Esophagus (tissue), 2 donors: ENCODE measurements at regions not wholly inside any gene's neighbourhood (a gene's known extent, or its start where the extent isn't known, plus 50 kb on each side); places are given as distances from the start of the nearest gene placed in this dataset.

Experiments
- H3K27ac ChIP-seq, 2 donors: one replicate each; pipeline ENCODE4 v1.5.1; 2013; ENCODE audit warnings: low read depth in 2 of 2, mild to moderate bottlenecking in 2 of 2, inconsistent platforms in 1 of 2, low read length in 1 of 2, moderate library complexity in 1 of 2
- H3K27me3 ChIP-seq, 2 donors: one replicate each; pipeline ENCODE4 v1.6.1; 2013; ENCODE audit warnings: low read length in 2 of 2, control low read depth in 1 of 2, mild to moderate bottlenecking in 1 of 2; ENCODE audit not compliant: insufficient read depth in 2 of 2, control insufficient read depth in 1 of 2
- H3K36me3 ChIP-seq, 2 donors: one replicate each; pipeline ENCODE4 v1.6.1; 2013; ENCODE audit warnings: low read length in 1 of 2; ENCODE audit not compliant: control insufficient read depth in 2 of 2, insufficient read depth in 2 of 2
- H3K4me1 ChIP-seq, 2 donors: one replicate each; pipeline ENCODE4 v1.6.1; 2013; ENCODE audit warnings: low read length in 1 of 2; ENCODE audit not compliant: control insufficient read depth in 2 of 2, insufficient read depth in 2 of 2
- H3K4me3 ChIP-seq, 2 donors: one replicate each; pipeline ENCODE4 v1.5.1; 2013; ENCODE audit warnings: low read length in 2 of 2, mild to moderate bottlenecking in 2 of 2, low read depth in 1 of 2, moderate library complexity in 1 of 2
- H3K9me3 ChIP-seq, 2 donors: one replicate each; pipeline ENCODE4 v1.6.1; 2013; ENCODE audit warnings: mild to moderate bottlenecking in 2 of 2, low read depth in 1 of 2, low read length in 1 of 2, moderate library complexity in 1 of 2; ENCODE audit not compliant: control insufficient read depth in 2 of 2, insufficient read depth in 1 of 2
- WGBS, 2 donors: extraction: QIAGEN DNeasy Blood & Tissue Kit; methylation state at CpG; one replicate each; pipeline ENCODE4 v1.1.7; 2013; 5-methylcytosine and 5-hydroxymethylcytosine counted together
- donor health status: healthy with polysubstance abuse.
- donor health status: Bipolar disorder and iron deficiency.

- Histone ChIP-seq H3K4me1 (no peaks in the 10 kb centered on the region), H3K27me3 (no peaks in the 10 kb centered on the region), H3K4me3 (no peak overlapping the region), H3K27ac (no peak overlapping the region), H3K9me3 (no peaks in the 10 kb centered on the region), H3K36me3 (no peaks in the 10 kb centered on the region)
- WGBS, 2 donors, result 67 to 79% methylated on average over 4 of the region's 4 CpGs
Measured at GRCh38 chr15:39338251-39338650, 242.6 kb upstream of the THBS1 start.

- H3K27me3 ChIP-seq, result no peaks in the 10 kb centered on the region
- H3K4me1 ChIP-seq, result no peaks in the 10 kb centered on the region
- no peaks in the 10 kb centered on the region for H3K9me3 ChIP-seq
- H3K27ac ChIP-seq, result no peak overlapping the region
- H3K4me3 ChIP-seq, result no peak overlapping the region
- H3K36me3 ChIP-seq, result no peaks in the 10 kb centered on the region
- 75 to 82% methylated on average over 13 of the region's 13 CpGs for WGBS, 2 donors
Measured at GRCh38 chr15:39340903-39341645, 239.8 kb upstream of the THBS1 start.

- no peaks in the 10 kb centered on the region for H3K36me3 ChIP-seq
- no peaks in the 10 kb centered on the region for H3K9me3 ChIP-seq
- H3K27me3 ChIP-seq, result no peaks in the 10 kb centered on the region
- no peak overlapping the region for H3K4me3 ChIP-seq
- H3K4me1 ChIP-seq, result no peaks in the 10 kb centered on the region
- no peak overlapping the region for H3K27ac ChIP-seq
- WGBS, 2 donors, result 63 to 72% methylated on average over 3 of the region's 3 CpGs
Measured at GRCh38 chr15:39344662-39345141, 236.2 kb upstream of the THBS1 start.

GRCh38 chr15:39345176-39345575 is 235.7 kb upstream of the THBS1 start:
- H3K27ac ChIP-seq, result no peak overlapping the region
- H3K4me3 ChIP-seq, result no peak overlapping the region
- H3K27me3 ChIP-seq, result no peaks in the 10 kb centered on the region
- no peaks in the 10 kb centered on the region for H3K36me3 ChIP-seq
- 52% methylated on average over 3 of the region's 3 CpGs for WGBS, 2 donors
- no peaks in the 10 kb centered on the region for H3K9me3 ChIP-seq
- no peaks in the 10 kb centered on the region for H3K4me1 ChIP-seq

GRCh38 chr15:39347453-39347852 is 233.4 kb upstream of the THBS1 start:
- Histone ChIP-seq H3K27ac (no peak overlapping the region), H3K27me3 (no peaks in the 10 kb centered on the region), H3K36me3 (no peaks in the 10 kb centered on the region), H3K4me1 (no peaks in the 10 kb centered on the region), H3K4me3 (no peak overlapping the region), H3K9me3 (no peaks in the 10 kb centered on the region)
- 93 to 97% methylated on average over 1 of the region's 1 CpG for WGBS, 2 donors

GRCh38 chr15:39350785-39351184 is 230.1 kb upstream of the THBS1 start:
- Histone ChIP-seq H3K9me3 (no peaks in the 10 kb centered on the region), H3K27me3 (no peaks in the 10 kb centered on the region), H3K4me3 (no peak overlapping the region), H3K27ac (no peak overlapping the region), H3K4me1 (no peaks in the 10 kb centered on the region), H3K36me3 (no peaks in the 10 kb centered on the region)
- 29 to 37% methylated on average over 4 of the region's 4 CpGs for WGBS, 2 donors

GRCh38 chr15:39354189-39354588 is 226.7 kb upstream of the THBS1 start:
- Histone ChIP-seq H3K27me3 (no peaks in the 10 kb centered on the region), H3K4me1 (no peaks in the 10 kb centered on the region), H3K27ac (no peak overlapping the region), H3K36me3 (no peaks in the 10 kb centered on the region), H3K4me3 (no peak overlapping the region), H3K9me3 (no peaks in the 10 kb centered on the region)
- 90 to 94% methylated on average over 3 of the region's 3 CpGs for WGBS, 2 donors

- Histone ChIP-seq H3K27me3 (no peaks in the 10 kb centered on the region), H3K4me3 (no peak overlapping the region), H3K27ac (peak overlapping the region in 1 of 2 donors; percentile 46), H3K4me1 (no peaks in the 10 kb centered on the region), H3K36me3 (no peaks in the 10 kb centered on the region), H3K9me3 (no peaks in the 10 kb centered on the region)
- 50 to 57% methylated on average over 8 of the region's 8 CpGs for WGBS, 2 donors
Measured at GRCh38 chr15:39357480-39358268, 223.2 kb upstream of the THBS1 start.

GRCh38 chr15:39358441-39359041 is 222.3 kb upstream of the THBS1 start:
- Histone ChIP-seq H3K4me1 (no peaks in the 10 kb centered on the region), H3K27ac (peak overlapping the region; percentile 15 to 61), H3K4me3 (no peak overlapping the region), H3K9me3 (no peaks in the 10 kb centered on the region), H3K36me3 (no peaks in the 10 kb centered on the region), H3K27me3 (no peaks in the 10 kb centered on the region)
- 45% methylated on average over 3 of the region's 3 CpGs for WGBS, 2 donors
